Activated CD4-positive, CD25-positive, alpha-beta regulatory T cell treated with anti-CD3 and anti-CD28 coated beads, Interleukin-2, amount 50 U/mL, for 72 hours (primary cell): ENCODE measurements at regions not wholly inside any gene's neighbourhood (a gene's known extent, or its start where the extent isn't known, plus 50 kb on each side); places are given as distances from the start of the nearest gene placed in this dataset.

Source experiments
- DNase-seq: peaks from one replicate; pipeline ENCODE4 v3.0.0; 2021

DNA sequence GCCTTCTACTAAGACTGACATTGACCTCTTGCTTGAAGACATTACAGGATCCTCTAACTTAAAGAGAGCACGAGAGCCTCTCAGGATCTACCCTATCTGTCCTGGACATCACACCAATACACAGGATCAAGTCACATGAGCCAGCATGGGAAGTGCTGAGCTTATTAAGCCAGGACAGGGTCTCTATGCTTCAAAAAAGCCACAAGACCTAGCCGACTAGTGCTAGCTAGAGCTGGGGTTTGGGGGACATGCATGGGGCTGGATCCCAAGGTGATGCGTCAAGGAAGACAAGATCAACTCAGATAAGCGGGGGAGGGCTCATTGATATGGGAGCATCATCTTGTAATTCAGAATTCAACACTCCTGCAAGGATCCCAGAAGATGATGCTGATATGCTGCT is 167.2 kb upstream of the TAB2 start:
- no peak for DNase-seq

DNA sequence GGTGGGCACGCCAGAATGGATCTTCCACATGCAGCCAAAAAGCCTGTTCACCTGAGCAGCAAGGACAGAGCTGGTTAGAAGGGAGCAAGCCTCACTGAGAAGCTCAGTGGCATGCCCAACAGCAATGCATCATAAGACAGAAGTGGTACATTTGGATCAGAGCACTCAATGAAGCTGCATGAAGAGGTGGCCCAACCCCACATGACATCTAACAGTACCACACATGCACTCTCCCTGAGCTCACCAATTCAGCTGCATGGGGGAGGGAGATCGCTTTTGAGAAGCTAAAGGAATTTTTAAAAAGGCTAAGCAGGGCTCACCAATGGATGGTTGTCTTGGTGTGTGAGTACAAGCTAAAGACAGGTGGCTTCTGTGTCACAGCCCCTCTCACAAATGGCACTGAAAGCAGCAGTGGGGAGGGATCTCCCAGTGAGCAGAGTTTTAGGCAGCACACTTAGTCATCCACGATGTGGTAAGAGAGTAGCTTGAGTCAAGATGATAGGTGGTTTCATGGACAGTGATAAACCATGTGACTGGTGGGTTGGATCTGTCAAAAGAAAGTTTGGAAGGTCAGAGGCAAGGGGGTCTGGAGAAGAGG is 166.6 kb upstream of the TAB2 start:
- no peak for DNase-seq

DNA sequence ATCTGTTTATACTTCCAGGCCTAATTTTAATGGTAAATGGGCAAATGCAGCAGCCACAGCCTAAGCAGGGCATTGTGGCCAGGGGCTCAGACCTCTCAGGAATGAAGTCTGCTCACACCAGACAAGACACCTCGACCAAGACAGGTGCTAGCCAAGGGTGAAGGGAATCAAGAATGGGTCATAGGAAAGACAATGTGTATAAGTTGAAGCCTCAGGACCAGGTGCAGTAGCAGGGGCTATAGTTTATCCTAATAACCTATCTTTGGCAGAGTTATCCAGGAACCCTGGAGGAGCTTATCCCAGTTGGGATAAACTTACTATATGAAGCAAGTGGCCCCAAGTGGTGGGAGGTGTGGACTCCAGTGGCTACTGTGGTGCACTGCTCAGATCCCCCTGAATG is 165.0 kb upstream of the TAB2 start:
- no peak for DNase-seq

DNA sequence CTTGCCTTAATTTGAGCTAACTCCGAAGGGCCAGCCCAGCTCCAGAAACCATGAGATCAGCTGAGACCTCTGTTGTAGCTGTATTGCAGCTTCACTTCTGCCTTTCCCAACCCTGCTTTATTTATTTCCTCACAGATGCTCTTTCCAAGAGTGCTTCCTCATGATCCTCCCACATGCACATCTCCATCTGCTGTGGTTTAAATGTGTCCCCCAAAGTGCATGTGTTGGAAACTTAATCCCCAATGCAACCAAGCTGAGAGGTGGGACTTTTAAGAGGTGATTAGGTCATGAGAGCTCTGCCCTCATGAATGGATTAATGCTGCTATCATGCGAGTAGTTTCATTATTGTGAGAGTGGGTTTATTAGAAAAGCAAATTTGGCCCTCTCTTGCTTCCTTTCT is 164.4 kb upstream of the TAB2 start:
- no peak for DNase-seq

DNA sequence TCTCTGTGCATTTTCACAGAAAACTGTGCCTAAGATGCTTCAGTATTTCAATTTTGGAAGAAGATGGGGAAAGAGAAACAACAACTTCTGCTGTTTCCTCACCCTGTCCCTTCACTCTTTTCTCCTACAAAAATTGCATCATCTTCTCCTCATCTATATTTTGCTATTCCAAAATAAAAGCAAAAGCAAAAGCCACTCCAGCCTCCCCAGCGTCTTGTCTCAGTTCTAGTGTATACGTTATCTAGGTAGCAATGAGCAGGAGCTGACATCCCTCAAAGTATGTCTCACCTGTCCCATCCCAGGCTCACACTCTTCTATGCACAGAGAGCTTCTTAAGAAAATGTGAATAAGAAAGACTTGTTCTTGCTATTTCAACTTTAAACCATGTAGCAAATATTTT is 163.8 kb upstream of the TAB2 start:
- no peak for DNase-seq

DNA sequence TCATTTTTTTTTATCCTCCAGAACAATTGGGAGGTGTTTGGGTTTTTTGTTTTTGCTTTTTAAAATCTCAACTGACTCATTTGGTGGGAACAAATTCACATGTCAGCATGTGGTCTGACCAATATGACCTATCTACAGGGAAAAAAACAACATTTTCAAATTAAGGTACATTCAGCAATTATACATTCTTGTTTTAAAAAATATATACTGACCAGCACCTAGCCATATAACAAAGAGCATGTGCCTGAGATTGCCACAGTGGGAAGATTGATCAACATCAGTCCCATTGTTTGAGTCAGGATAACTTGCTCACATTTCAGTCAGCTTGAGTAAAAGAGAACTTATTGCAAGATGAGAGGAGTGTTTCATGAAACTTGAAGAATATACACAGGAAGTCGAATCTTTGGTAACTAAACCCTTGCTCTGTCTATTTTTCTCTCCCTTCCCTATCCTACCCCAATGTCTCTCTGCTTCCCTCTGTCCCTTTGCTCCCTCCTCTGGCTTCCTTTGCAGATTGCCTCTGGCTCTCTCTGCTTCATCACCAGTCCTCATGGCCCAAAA is 163.2 kb upstream of the TAB2 start:
- DNase-seq: no peak

DNA sequence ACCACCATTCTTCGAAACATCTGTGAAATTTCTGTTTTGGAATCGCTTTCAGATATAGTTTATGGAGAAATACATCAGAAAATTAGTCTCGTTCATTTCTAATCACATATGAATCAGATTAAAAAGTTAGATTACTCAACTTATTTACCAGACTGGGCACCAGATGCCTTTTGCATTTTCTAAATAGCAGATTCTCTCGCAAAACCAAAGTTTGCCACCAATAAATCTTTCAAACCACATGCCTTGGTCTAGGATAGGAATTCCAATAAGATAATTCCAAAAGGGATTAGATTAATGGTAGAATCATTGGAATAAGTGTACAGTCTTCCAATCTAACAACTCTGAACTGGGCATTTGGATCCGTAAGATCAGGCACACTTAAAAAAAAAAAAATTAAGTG is 160.4 kb upstream of the TAB2 start:
- DNase-seq: no peak

DNA sequence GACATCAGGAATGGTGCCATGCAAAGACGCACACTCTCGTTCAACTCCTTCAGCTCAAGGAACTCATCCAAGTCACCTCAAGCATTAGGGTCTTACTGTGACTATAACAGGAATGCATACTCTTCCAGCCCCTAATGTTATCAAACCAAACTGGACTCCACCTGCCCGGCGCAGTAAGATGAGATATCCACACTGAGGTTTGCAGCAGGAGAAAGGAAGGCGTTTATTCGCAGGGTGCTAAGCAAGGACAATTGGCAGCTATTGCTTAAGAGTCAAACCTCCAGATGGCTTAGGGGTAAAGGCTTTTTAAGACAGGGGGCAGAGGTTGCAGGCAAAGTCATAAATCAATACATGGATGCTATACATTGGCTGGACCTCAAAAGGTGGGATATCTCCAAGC is 159.4 kb upstream of the TAB2 start:
- DNase-seq: no peak

DNA sequence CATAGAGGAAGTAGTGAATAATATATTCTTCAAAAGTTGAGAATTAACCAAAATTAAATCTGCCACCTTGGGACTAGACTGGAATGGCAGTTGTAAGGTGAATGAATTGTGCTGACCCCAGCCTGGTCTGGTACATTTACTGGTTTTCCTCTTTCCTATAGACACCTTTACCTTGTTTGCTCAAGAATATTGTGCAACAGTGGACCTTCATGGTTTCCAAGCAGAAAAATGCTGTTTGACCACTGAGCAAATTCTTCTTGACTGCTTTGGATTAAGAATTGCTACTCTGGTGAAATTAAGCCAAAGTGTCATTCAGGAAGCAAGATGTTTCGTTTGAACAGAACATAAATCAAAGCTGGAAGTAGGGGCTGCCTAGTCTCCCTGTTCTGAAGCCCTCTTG is 156.6 kb upstream of the TAB2 start:
- DNase-seq: no peak

DNA sequence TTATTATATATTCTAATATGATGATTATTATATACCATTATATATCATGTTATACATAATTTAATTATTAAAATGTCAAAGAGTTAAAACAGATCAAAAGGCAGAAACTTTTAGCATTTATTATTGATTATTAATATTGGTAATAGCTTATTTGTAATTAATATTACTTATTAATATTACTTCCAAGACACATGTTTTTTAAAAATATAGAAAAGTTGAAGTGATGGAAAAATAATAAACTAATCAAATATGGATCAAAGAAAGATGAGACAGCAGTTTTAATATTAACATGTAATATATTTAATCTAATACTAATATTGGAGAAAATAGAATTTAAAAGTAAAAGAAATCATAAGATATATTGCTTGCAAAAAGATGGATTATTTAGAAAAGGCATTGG is 154.6 kb upstream of the TAB2 start:
- no peak for DNase-seq

DNA sequence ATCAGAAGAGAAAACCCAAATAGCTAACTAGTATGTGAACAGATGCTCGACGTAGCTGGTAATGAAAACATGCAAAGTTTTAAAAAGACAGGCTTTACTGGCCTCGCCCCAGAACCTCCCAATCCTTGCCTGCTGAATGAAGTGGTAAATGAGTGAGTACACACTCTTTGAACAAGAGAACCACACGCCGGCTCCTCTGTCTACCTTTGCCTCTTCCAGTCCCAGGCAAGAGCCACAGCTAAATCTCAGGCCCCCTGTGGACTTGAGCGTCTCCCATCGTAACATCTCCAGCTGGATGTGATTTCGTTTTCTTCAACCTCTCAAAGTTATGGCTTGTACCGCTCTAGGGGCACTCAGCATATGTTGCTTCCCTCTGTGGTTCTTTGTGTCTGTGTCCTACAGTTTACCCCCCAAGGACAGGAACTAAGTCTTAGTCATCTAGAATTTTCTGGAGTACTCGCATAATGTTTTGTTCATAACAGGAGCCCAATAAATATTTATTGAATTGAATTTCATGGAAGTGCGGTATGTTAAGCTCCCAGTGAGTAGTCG is 153.2 kb upstream of the TAB2 start:
- DNase-seq: no peak

DNA sequence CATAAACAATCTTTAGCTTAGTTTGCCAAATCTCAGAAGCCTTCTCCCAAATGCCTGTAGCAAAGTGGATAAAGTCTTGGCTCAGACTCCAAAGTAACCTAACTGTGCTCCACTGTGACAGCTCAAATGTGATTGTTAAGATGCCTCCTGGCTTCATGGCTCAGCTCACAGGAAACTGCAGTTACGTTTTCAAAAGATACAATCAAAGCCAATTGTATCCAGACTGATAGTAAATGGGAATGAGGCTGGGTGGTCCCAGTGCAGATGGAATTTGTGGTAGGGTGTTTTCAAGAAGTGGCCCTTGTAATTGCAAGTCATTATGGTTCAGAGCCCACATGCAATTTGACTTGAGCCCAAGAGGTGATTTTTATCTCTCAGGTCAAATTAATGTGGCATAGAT is 151.2 kb upstream of the TAB2 start:
- DNase-seq: no peak

DNA sequence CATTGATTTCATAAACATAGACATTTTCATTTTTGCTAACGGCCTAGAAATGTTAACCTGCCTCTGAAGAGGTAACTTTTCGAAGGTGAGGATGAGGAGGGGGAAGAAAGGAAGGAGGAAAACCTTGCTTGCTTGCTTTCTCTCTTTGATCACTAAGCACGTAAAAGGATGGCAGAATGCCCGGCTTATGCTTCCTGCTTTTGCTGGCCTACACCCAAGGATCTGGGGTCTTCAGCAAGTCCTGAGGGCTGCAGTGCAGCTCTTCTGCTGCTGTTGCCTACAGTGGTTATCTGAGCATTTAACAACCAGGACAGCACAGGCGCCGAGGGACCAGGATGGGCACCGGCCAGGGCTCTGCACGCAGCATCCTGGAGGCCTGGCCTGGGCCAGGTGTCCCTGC is 150.8 kb upstream of the TAB2 start:
- DNase-seq: no peak

DNA sequence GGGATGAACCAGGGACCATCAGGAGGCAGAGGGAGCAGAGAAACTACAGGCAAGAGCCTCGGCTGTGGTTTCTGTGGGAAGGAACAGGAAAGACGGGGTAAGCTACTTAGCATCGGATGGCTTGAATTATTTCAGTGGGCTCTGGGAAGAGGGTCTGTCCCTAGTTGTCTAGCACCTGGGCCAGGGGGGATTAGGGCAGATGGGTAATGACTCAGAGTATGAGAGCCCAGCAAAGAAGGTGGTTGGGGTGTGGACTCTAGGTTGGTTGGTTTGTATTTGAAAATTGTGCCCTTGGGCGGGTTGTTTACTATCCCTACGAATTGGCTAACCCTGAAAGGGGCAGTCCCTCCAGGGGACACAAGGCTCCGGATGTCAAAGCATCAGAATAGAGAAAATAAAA is 148.5 kb upstream of the TAB2 start:
- DNase-seq: no peak

DNA sequence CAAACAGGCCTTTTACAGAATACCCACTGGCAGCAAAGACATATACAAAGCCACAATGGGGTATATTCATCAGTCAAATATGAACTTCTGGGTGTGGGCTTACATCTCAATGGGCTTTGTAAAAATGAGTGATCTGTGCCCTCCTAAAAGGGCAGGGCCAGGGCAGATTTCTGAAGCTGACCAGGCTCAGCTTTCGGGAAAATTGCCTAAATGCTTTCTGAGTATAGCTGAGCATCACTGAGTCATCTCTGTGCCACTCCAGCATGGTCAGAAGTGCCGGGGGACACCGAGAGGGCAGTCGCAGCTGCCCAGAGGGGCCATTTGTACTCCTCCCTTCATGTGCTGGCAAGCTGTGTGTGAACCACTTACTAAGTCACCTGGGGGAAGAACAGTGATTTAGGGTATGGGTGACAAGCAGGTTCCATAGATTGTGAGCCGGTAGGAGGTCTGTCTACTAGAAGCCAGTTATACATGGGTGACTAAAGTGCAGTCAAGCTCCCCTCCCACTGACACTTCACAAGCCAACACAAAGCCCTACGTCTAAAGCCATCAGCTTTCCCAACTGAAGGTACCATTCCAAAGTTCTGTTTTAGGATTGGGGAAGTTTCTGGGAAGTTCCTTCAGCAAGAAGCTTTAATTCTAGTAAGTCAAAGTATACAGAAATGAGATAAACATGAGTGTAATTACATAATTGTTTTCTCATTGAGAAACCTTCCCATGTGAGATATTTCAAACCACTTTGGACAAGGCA is 147.6 kb upstream of the TAB2 start:
- DNase-seq: no peak

DNA sequence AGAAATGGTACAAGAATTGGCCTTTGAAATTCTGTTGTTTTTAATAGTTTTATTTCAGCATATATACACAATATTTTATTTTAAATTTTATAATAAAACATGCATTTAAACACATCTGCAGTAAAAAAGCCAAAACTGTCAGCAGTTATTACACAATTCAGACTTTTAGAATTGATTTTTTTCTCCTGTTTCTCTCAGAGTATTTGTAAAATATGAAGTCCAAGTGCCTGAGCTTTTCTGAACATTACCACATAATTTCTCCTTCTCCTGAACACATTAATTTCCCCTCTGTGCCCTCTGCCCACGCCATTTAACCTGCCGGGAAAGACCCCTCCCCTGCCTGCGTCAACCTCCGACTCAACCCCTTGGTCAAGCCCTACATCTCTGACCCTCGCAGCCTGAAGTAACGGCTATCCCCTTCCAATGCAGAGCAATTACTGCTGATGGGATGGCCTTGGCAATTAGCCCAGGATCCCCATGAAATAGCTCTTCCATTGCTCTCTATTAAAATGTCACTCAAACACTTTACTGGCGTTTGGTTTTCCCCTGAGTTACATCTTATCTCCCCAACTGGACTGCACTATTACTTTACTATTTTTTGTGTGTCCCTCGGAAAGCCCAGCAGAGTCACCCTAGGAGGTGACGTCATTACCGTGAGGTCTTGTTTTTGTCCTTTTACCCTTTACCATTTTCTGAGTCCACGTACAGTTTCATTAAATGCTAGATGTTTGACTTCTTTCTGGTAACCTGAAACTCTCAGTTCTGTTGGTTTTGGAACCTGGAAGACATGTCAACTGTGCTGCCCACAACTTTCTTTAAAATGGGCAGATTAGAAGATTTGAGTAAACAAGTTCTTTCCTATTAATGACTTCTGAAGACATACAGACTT is 146.7 kb upstream of the TAB2 start:
- no peak for DNase-seq

DNA sequence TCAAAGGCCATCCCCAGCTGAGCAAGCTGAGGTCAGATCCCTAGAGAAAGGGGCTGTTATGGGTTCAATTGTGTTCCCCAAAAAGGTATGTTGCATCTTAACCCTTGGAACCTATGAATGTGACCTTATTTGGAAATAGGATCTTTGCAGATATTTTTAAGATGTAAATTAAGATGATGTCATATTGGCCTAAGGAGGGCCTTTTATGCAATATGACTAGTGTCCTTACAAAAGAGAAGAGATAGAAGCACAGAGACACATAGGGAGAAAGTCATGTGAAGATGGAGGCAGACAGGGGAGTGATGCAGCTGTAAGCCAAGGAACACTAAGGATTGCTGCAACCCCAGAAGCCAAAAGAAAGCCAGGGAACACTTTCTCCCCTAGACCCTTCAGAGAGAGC is 144.3 kb upstream of the TAB2 start:
- no peak for DNase-seq

DNA sequence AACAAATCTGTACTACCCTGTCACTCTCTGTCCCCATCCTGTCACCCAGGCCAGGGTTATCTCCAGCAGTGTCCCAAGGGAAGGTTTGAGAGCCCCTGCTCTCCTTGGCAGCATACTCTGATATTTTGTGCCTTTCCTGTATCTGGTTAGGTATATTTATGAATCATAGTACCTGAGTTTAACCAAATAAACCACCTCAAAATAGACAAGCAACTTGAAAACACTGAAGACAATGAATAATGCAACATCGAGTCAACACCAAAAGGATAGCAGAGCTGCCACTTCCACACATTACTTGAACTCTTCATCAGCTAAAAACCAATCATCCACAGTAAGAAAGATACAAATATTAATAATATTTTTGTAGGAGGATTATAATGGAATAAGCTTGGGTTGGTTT is 142.6 kb upstream of the TAB2 start:
- DNase-seq: no peak

DNA sequence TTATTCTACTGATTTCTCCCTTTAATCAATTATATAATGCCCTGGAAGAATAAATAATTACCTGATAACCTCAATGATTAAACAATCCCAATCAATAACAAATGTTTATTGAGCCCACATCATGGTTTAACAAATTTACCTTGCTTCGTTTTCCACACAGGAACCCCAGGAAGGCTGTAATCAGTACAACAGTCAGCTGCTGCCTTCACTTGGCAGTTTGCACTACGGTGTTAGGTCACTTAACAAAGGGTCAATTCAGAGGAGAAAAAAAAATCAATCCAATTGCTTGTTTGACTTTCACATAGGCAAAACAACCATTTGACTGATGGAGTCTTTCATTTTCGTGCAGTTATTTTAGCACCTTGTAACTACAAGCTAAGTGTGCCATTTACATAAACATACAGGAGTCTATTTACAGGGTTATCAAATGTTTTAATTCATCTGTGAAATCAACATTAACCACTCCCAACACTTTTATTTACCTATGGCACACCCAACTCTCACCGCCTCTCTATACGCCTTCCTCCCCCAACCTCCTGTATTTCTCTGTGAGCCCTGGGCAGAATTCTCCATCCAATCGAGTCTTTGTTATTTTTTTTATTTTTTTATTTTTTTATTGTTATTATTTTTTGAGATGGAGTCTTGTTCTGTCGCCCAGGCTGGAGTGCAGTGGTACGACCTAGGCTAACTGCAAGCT is 140.4 kb upstream of the TAB2 start:
- DNase-seq: no peak

DNA sequence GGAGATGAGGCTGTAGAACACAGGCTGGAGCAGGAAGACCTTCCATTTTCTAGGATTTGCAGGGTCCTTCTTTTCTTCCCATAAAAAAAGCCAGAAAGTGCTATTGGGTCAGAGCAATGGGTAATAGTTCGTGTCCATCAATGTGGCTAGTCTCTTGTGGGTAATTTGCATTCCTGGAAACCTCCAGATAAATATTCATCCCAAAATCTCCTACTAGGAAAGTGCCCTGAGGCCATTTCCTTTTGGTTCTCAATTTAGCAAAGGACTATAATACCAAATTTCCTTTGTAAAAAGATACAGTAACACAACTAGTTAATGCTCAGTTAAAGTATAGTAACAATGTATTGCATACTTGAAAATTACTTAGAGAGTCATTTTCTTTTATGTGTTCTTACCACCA is 138.1 kb upstream of the TAB2 start:
- DNase-seq: no peak

DNA sequence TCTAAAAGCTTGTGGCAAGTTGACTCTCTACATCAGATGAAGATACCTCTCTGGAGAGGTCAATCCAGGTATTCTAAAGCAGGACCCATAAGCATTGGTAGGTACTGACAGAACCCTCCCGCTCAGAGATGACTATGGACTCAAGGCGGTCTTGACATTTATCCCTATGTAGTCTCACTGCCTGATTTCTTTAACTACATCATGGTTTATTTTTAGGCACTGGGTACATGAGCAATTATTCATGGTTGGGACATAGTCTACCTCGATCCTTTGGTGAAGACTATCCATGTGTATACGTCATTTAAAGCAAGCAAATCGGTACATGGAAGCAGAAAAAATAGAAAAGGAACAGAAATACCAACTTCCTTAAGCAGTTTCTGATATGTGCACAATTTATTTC is 136.2 kb upstream of the TAB2 start:
- no peak for DNase-seq

DNA sequence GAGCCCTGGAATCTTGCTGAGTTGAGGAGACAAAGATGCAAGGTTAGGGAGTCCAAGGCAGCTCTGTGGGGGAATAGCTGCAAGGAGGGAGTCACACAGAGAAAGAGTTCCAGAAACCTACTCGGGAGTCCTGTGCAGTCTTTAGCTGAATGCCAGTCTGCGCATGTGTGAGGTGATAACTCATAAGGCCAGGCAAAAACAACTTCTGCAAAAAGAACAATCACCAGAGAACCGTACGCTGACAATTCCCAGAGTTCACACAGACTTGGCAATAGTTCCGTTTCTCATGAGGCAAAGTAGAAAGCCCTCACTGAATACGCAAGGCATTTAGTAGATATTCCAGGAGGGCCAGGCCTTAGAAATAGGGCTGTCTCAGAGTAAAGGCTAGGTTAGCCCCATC is 135.2 kb upstream of the TAB2 start:
- DNase-seq: no peak

DNA sequence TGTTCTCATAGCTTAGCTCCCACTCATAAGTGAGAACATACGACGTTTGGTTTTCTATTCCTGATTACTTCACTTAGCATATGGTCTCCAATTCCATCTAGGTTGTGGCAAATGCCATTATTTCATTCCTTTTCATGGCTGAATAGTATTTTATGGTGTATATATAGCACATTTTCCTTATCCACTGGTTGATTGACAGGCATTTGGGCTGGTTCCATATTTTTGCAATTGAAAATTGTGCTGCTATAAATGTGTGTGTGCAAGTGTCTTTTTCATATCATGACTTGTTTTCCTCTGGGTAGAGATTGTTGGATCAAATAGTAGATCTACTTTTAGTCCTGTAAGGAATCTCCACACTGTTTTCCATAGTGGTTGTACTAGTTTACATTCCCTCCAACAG is 133.0 kb upstream of the TAB2 start:
- no peak for DNase-seq
